GM23248 (cell line): ENCODE measurements at regions not wholly inside any gene's neighbourhood (a gene's known extent, or its start where the extent isn't known, plus 50 kb on each side); places are given as distances from the start of the nearest gene placed in this dataset.
"Not testable (repeated sequence)": the region's sequence is repeated elsewhere in the genome, so short reads cannot be mapped to it uniquely, and the experiment has no call there.

Experiments
- DNase-seq: peaks from one replicate; pipeline ENCODE4 v3.0.0-alpha.2; 2015
- H2AFZ ChIP-seq: fragments of 200-600 bp; sonication (generic); 2 replicates; pipeline ENCODE4 v1.6.1; 2016; ENCODE audit warnings: antibody characterized with exemption
- H3F3A ChIP-seq: fragments of 200-600 bp; sonication (generic); 2 replicates; pipeline ENCODE4 v1.6.1; 2016; ENCODE audit warnings: mild to moderate bottlenecking, antibody characterized with exemption, mixed run types; ENCODE audit not compliant: insufficient read depth
- H3K27ac ChIP-seq: fragments of 200-600 bp; sonication (generic); 2 replicates; pipeline ENCODE4 v1.5.1; 2016; ENCODE audit warnings: mild to moderate bottlenecking
- H3K27me3 ChIP-seq: fragments of 200-600 bp; sonication (generic); replicated peaks from 2 replicates; pipeline ENCODE4 v1.6.1; 2016; ENCODE audit warnings: mild to moderate bottlenecking; ENCODE audit not compliant: insufficient read depth
- H3K36me3 ChIP-seq: fragments of 200-600 bp; sonication (generic); 2 replicates; pipeline ENCODE4 v1.6.1; 2016; ENCODE audit warnings: low read depth, mild to moderate bottlenecking
- H3K4me1 ChIP-seq: fragments of 200-600 bp; sonication (generic); 2 replicates; pipeline ENCODE4 v1.6.1; 2016; ENCODE audit warnings: mild to moderate bottlenecking; ENCODE audit not compliant: insufficient read depth
- H3K4me2 ChIP-seq: fragments of 200-600 bp; sonication (generic); one replicate; pipeline ENCODE4 v1.6.1; 2016; ENCODE audit warnings: mild to moderate bottlenecking; ENCODE audit not compliant: unreplicated experiment
- H3K4me3 ChIP-seq: fragments of 200-600 bp; sonication (generic); 2 replicates; pipeline ENCODE4 v1.5.1; 2016; ENCODE audit warnings: mild to moderate bottlenecking
- H3K79me2 ChIP-seq: fragments of 200-600 bp; sonication (generic); 2 replicates; pipeline ENCODE4 v1.6.1; 2016; ENCODE audit warnings: mild to moderate bottlenecking; ENCODE audit not compliant: insufficient read depth
- H3K9ac ChIP-seq: fragments of 200-600 bp; sonication (generic); 2 replicates; pipeline ENCODE4 v1.6.1; 2016; ENCODE audit warnings: mild to moderate bottlenecking
- H3K9me2 ChIP-seq: fragments of 200-600 bp; sonication (generic); 2 replicates; pipeline ENCODE4 v1.6.1; 2016; ENCODE audit warnings: mixed run types, mild to moderate bottlenecking, moderate library complexity; ENCODE audit not compliant: insufficient read depth
- H3K9me3 ChIP-seq: fragments of 200-600 bp; sonication (generic); one replicate; pipeline ENCODE4 v1.6.1; 2017; ENCODE audit warnings: low read depth
- H4K20me1 ChIP-seq: fragments of 200-600 bp; sonication (generic); 2 replicates; pipeline ENCODE4 v1.6.0; 2016; ENCODE audit not compliant: insufficient read depth
- EZH2 ChIP-seq: fragments of 200-600 bp; sonication (generic); IDR thresholded peaks from 2 replicates; pipeline ENCODE4 v1.6.1; 2018; ENCODE audit warnings: antibody characterized with exemption, mild to moderate bottlenecking; ENCODE audit not compliant: insufficient read depth, poor library complexity, severe bottlenecking
- EZH2phosphoT487 ChIP-seq: fragments of 200-600 bp; sonication (generic); IDR thresholded peaks from 2 replicates; pipeline ENCODE4 v1.6.1; 2018; ENCODE audit warnings: antibody characterized with exemption, moderate library complexity, mild to moderate bottlenecking, low read depth; ENCODE audit not compliant: insufficient read depth
- WGBS, 2 experiments: methylation state at CpG; one replicate each; pipeline ENCODE4 v1.1.6; 2015 to 2017; ENCODE audit warnings: low lambda C conversion rate in 2 of 2, low coverage in 1 of 2; ENCODE audit errors: missing lambda C conversion rate in 2 of 2; 5-methylcytosine and 5-hydroxymethylcytosine counted together
- in situ Hi-C: fragments of 300-500 bp; cut with MboI; formaldehyde crosslinking; loops from 2 replicates; pipeline ENCODE4 v1.15.0; 2020

DNA sequence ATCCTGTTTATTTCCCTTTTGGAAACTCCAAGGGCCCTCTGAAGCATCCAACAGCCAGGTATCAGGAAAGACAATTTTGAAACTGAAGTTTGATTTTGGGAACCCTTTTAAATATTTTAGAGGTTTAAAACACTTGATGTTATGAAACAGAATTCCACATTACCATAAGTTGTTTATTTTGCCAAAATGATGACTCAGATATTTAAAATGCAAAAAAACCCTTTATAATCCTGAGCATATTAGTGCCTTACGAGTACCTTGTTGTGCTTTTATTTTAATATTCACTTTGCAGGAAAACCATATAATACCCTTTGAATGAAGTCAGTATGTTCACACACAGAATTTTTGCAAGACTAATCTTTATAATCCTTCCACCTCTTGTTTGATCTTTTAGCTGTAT is 765.1 kb upstream of the CA10 start:
- WGBS, 2 experiments, result 15% methylated on average over 1 of the region's 1 CpG
- Histone ChIP-seq H3F3A (no peaks in the 10 kb centered on the region), H3K9ac (no peak overlapping the region), H3K9me2 (no peaks in the 10 kb centered on the region), H3K36me3 (no peaks in the 10 kb centered on the region), H3K4me2 (no peak overlapping the region), H3K4me1 (no peaks in the 10 kb centered on the region), H3K27me3 (no peaks in the 10 kb centered on the region), H2AFZ (no peak overlapping the region), H3K27ac (no peak overlapping the region), H3K4me3 (no peak overlapping the region), H4K20me1 (no peaks in the 10 kb centered on the region), H3K9me3 (peaks cover 7% of the 10 kb centered on the region), H3K79me2 (no peaks in the 10 kb centered on the region)
- TF ChIP-seq EZH2, result no peak
- no peak for TF ChIP-seq EZH2phosphoT487
- in situ Hi-C loops, result no loop called here
- DNase-seq, result no peak

DNA sequence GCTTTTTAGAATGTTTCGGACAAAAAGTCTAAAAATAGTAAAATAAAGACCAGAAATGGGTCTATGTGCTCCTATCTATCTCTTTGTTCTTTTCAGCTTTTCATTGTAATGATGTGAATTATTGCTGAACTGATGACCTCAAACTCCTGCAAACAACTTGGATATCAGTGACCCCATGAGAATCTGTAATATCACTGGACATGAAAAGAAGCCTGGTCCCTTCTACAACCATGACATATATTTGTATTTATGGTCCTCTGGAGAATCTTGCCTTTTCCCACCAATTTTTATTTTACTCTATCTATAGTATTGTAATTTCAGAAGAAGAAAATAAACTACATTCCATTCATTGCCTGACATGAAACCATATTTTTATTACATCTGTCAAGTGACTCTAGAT is 740.7 kb upstream of the CA10 start:
- Histone ChIP-seq H3K4me2 (no peak overlapping the region), H3K79me2 (no peaks in the 10 kb centered on the region), H3K9ac (no peak overlapping the region), H3K36me3 (no peaks in the 10 kb centered on the region), H3K27me3 (no peaks in the 10 kb centered on the region), H3F3A (no peaks in the 10 kb centered on the region), H3K27ac (no peak overlapping the region), H3K4me3 (no peak overlapping the region), H4K20me1 (no peaks in the 10 kb centered on the region), H3K4me1 (no peaks in the 10 kb centered on the region), H3K9me2 (no peaks in the 10 kb centered on the region), H3K9me3 (no peaks in the 10 kb centered on the region), H2AFZ (no peak overlapping the region)
- no peak for DNase-seq
- no peak for TF ChIP-seq EZH2
- TF ChIP-seq EZH2phosphoT487, result no peak
- WGBS, 2 experiments, result 0% methylated on average over 1 of the region's 1 CpG
- in situ Hi-C loops, result no loop called here

DNA sequence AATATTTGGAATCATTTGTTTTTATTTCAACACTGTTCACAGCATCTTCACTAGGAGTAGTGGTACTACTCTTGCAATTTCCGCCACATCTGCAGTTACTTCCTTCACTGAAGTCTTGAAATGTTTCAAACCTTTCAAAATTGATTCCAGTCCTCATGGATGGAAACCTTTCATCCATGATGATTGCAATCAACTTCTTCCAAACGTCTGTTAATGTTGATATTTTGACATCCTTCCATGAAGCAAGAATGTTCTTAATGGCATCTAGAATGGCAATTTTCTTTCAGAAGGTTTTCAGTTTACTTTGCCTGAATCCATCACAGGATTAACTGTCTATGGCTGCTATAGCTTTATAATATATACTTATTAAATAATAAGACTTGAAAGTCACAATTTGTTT is 736.8 kb upstream of the CA10 start:
- no peak for TF ChIP-seq EZH2phosphoT487
- TF ChIP-seq EZH2, result no peak
- H2AFZ ChIP-seq, result no peak overlapping the region
- H3K27ac ChIP-seq, result no peak overlapping the region
- H3K27me3 ChIP-seq, result no peaks in the 10 kb centered on the region
- WGBS, 2 experiments, result 1 to 3% methylated on average over 2 of the region's 2 CpGs
- no peak overlapping the region for H3K4me3 ChIP-seq
- in situ Hi-C loops, result no loop called here
- H3K9ac ChIP-seq, result no peak overlapping the region
- H3K4me2 ChIP-seq, result no peak overlapping the region
- H3K9me3 ChIP-seq, result no peaks in the 10 kb centered on the region
- H3K79me2 ChIP-seq, result no peaks in the 10 kb centered on the region
- no peaks in the 10 kb centered on the region for H3K36me3 ChIP-seq
- H3K9me2 ChIP-seq, result no peaks in the 10 kb centered on the region
- DNase-seq, result no peak
- H4K20me1 ChIP-seq, result no peaks in the 10 kb centered on the region
- no peaks in the 10 kb centered on the region for H3K4me1 ChIP-seq
- H3F3A ChIP-seq, result no peaks in the 10 kb centered on the region

DNA sequence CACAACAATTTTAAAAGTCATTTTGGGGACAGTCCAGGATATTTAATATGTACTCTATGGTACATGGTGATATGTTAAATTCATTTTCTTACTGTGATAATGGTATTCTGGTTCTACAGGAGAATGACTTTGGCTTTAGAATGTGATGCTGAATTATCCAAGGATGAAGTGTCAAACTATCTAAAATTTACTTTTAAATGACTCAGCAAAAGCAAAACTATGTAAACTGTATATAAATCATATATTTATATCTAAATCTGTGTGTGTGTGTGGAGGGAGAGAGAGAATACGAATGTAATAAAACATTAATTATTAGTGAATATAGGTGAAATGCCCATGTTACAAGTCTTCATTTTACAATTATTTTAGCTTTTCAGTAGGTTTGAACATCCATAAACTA is 733.8 kb upstream of the CA10 start:
- 5 to 12% methylated on average over 1 of the region's 1 CpG for WGBS, 2 experiments
- no peak overlapping the region for H3K4me2 ChIP-seq
- no peaks in the 10 kb centered on the region for H3K9me2 ChIP-seq
- H3K79me2 ChIP-seq, result no peaks in the 10 kb centered on the region
- in situ Hi-C loops, result no loop called here
- H3K36me3 ChIP-seq, result no peaks in the 10 kb centered on the region
- TF ChIP-seq EZH2 (no peak), EZH2phosphoT487 (no peak)
- DNase-seq, result no peak
- H3K9ac ChIP-seq, result no peak overlapping the region
- H3F3A ChIP-seq, result no peaks in the 10 kb centered on the region
- no peaks in the 10 kb centered on the region for H3K4me1 ChIP-seq
- no peaks in the 10 kb centered on the region for H3K27me3 ChIP-seq
- H3K9me3 ChIP-seq, result no peaks in the 10 kb centered on the region
- H2AFZ ChIP-seq, result no peak overlapping the region
- no peaks in the 10 kb centered on the region for H4K20me1 ChIP-seq
- H3K27ac ChIP-seq, result no peak overlapping the region
- H3K4me3 ChIP-seq, result no peak overlapping the region

DNA sequence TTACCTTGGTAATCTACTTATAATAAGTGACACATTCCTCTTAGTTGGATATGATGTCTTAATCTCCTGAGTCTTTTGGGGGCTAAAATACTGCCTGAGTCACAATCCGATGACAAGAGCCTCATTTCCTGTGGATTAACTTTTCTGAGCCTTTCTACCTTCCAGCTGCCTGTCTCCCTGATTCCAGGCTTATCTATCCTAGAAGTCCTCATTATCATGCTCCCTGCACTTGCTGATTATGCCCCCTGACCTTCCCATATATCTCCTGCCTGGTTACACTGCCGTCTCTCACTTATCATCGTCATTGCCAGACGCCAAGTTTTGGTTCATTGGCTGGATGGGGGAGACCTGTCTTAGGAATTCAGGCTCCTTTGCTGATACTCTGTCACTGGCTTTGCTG is 727.4 kb upstream of the CA10 start:
- in situ Hi-C loops, result no loop called here
- H4K20me1 ChIP-seq, result no peaks in the 10 kb centered on the region
- DNase-seq, result no peak
- WGBS, 2 experiments, result 20 to 25% methylated on average over 4 of the region's 4 CpGs
- no peak for TF ChIP-seq EZH2phosphoT487
- no peak for TF ChIP-seq EZH2
- no peaks in the 10 kb centered on the region for H3F3A ChIP-seq
- H3K9me3 ChIP-seq, result no peaks in the 10 kb centered on the region
- no peak overlapping the region for H3K4me3 ChIP-seq
- H3K4me1 ChIP-seq, result no peaks in the 10 kb centered on the region
- no peak overlapping the region for H3K9ac ChIP-seq
- no peaks in the 10 kb centered on the region for H3K79me2 ChIP-seq
- H3K9me2 ChIP-seq, result no peaks in the 10 kb centered on the region
- H2AFZ ChIP-seq, result no peak overlapping the region
- H3K4me2 ChIP-seq, result no peak overlapping the region
- no peaks in the 10 kb centered on the region for H3K36me3 ChIP-seq
- no peaks in the 10 kb centered on the region for H3K27me3 ChIP-seq
- no peak overlapping the region for H3K27ac ChIP-seq

DNA sequence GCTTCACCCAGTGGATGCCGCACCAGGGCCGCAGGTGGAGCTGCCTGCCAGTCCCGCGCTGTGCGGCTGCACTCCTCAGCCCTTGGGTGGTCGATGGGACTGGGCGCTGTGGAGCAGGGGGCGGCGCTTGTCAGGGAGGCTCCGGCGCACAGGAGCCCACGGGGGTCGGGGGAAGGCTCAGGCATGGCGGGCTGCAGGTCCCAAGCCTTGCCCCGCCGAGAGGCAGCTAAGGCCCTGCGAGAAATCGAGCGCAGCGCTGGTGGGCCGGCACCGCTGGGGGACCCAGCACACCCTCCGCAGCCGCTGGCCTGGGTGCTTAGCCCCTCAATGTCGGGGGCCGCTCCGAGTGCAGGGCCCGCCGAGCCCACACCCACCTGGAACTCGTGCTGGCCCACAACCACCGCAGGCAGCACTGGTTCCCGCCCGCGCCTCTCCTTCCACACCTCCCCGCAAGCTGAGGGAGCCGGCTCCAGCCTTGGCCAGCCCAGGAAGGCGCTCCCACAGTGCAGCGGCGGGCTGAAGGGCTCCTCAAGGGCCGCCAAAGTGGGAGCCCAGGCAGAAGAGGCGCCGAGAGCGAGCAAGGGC is 725.5 kb upstream of the CA10 start:
- H3K79me2 ChIP-seq, H3K36me3 ChIP-seq, DNase-seq, in situ Hi-C loops, H3K27me3 ChIP-seq, H3K4me1 ChIP-seq, H3K9me2 ChIP-seq, H2AFZ ChIP-seq, H3F3A ChIP-seq, H3K27ac ChIP-seq, H4K20me1 ChIP-seq, H3K4me3 ChIP-seq, H3K9me3 ChIP-seq, H3K9ac ChIP-seq, H3K4me2 ChIP-seq: not testable (repeated sequence)
- WGBS, 2 experiments, result 34 to 38% methylated on average over 32 to 38 of the region's 43 CpGs

DNA sequence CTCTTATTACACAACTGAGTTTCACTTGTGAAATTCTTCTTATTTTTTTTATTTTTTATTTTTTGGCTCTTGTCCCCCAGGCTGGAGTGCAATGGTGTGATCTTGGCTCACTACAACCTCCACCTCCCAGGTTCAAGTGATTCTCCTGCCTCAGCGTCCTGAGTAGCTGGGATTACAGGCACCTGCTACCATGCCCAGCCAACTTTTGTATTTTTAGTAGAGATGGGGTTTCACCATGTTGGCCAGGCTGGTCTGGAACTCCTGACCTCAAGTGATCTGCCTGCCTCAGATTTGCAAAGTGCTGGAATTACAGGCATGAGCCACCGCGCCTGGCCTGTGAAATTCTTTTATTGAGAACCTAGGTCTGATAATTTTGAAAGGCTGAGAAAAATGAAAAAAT is 688.3 kb upstream of the CA10 start:
- H3K36me3 ChIP-seq, DNase-seq, in situ Hi-C loops, H4K20me1 ChIP-seq, H3K27me3 ChIP-seq, H3K4me2 ChIP-seq, H3K4me1 ChIP-seq, H3K9me2 ChIP-seq, H3K79me2 ChIP-seq, H3F3A ChIP-seq, H3K9me3 ChIP-seq, H3K27ac ChIP-seq, H3K9ac ChIP-seq, H2AFZ ChIP-seq, H3K4me3 ChIP-seq: not testable (repeated sequence)
- WGBS, 2 experiments, result 36 to 49% methylated on average over 3 of the region's 3 CpGs
